HG03439 (cell line): ENCODE measurements at regions not wholly inside any gene's neighbourhood (a gene's known extent, or its start where the extent isn't known, plus 50 kb on each side); places are given as distances from the start of the nearest gene placed in this dataset.
"Not testable (repeated sequence)": the region's sequence is repeated elsewhere in the genome, so short reads cannot be mapped to it uniquely, and the experiment has no call there.

Source experiments
- ATAC-seq: cut with Tn5 transposase; IDR thresholded peaks from one replicate; pipeline ENCODE4 v1.9.1; 2021; ENCODE audit warnings: mild to moderate bottlenecking, moderate library complexity; ENCODE audit not compliant: unreplicated experiment

- no peak for ATAC-seq
These were observed 266.3 kb upstream of the KAZN start for GRCh38 chr1:14332158-14332557.

- ATAC-seq = no peak
These were observed 263.9 kb upstream of the KAZN start for GRCh38 chr1:14334336-14335176.

- no peak for ATAC-seq
These were observed 260.0 kb upstream of the KAZN start for GRCh38 chr1:14338509-14338908.

GRCh38 chr1:14339288-14339687 lies 259.2 kb upstream of the KAZN start:
- no peak for ATAC-seq

- ATAC-seq = no peak
These were observed 258.3 kb upstream of the KAZN start for GRCh38 chr1:14340002-14340785.

- ATAC-seq = no peak
These were observed 257.3 kb upstream of the KAZN start for GRCh38 chr1:14341147-14341546.

- no peak for ATAC-seq
These were observed 252.4 kb upstream of the KAZN start for GRCh38 chr1:14345946-14346550.

GRCh38 chr1:14347186-14347585 lies 251.3 kb upstream of the KAZN start:
- no peak for ATAC-seq

- no peak for ATAC-seq
These were observed 250.7 kb upstream of the KAZN start for GRCh38 chr1:14347776-14348175.

GRCh38 chr1:14350197-14350596 lies 248.3 kb upstream of the KAZN start:
- ATAC-seq = no peak

GRCh38 chr1:14352897-14353296 lies 245.6 kb upstream of the KAZN start:
- no peak for ATAC-seq

GRCh38 chr1:14361005-14361404 lies 237.5 kb upstream of the KAZN start:
- ATAC-seq = not testable (repeated sequence)

- no peak for ATAC-seq
These were observed 236.2 kb upstream of the KAZN start for GRCh38 chr1:14362331-14362730.

GRCh38 chr1:14363036-14363590 lies 235.4 kb upstream of the KAZN start:
- ATAC-seq = no peak

- no peak for ATAC-seq
These were observed 234.6 kb upstream of the KAZN start for GRCh38 chr1:14363707-14364413.

- no peak for ATAC-seq
These were observed 233.0 kb upstream of the KAZN start for GRCh38 chr1:14365301-14365988.

GRCh38 chr1:14366091-14367018 lies 232.1 kb upstream of the KAZN start:
- no peak for ATAC-seq

GRCh38 chr1:14367451-14367850 lies 231.0 kb upstream of the KAZN start:
- ATAC-seq = no peak
